ENCODE measurements at regions not wholly inside any gene's neighbourhood (a gene's known extent, or its start where the extent isn't known, plus 50 kb on each side); places are given as distances from the start of the nearest gene placed in this dataset.

- H3K36me3 Mint-ChIP-seq (ENCODE audit: low read depth): no peaks in the 10 kb centered on the region
Observed at GRCh38 chr3:111314181-111314873, 227.7 kb upstream of the CD96 start.

More at GRCh38 chr3:111314181-111314873, 227.7 kb upstream of the CD96 start:
- no peaks in the 10 kb centered on the region for H3K27me3 ChIP-seq (ENCODE audit: insufficient read depth)
- no peak overlapping the region for H3K4me3 Mint-ChIP-seq
- DNase-seq (ENCODE audit: low spot score) (no peak), ATAC-seq (no peak)
- TF ChIP-seq ZNF331 (CRISPR knock-in tag; IDR thresholded peaks at IDR 0.05; ENCODE audit: low read depth): no peak
- no peak for TF ChIP-seq ETS1 (IDR thresholded peaks at IDR 0.05)
- TF ChIP-seq REST (IDR thresholded peaks at IDR 0.05; ENCODE audit: unreplicated experiment): no peak
- TF ChIP-seq EZH2phosphoT487 (IDR thresholded peaks at IDR 0.05; ENCODE audit: unreplicated experiment): no peak
- no peak for TF ChIP-seq CTCF (conservative IDR thresholded peaks at IDR 0.05; ENCODE audit: low read depth in 2 of 2)
- H3K4me1 Mint-ChIP-seq: peaks cover 3% of the 10 kb centered on the region; the same call in 2 of the 3 replicates
- no peaks in the 10 kb centered on the region for H3K79me2 ChIP-seq (replicated peaks; ENCODE audit: insufficient read depth)
- H3K27me3 Mint-ChIP-seq (ENCODE audit: insufficient read depth, low read depth, poor library complexity): peaks cover 2% of the 10 kb centered on the region
- H3F3A ChIP-seq (replicated peaks; ENCODE audit: low read depth): no peaks in the 10 kb centered on the region
- H2AFZ ChIP-seq: no peak overlapping the region
- no peaks in the 10 kb centered on the region for H3K36me3 ChIP-seq (ENCODE audit: insufficient read depth)
- no peaks in the 10 kb centered on the region for H3K4me1 ChIP-seq (ENCODE audit: insufficient read depth)
- no peak overlapping the region for H3K27ac Mint-ChIP-seq
- H3K9me2 ChIP-seq (ENCODE audit: insufficient read depth): no peaks in the 10 kb centered on the region
- no peaks in the 10 kb centered on the region for H4K20me1 ChIP-seq (replicated peaks; ENCODE audit: insufficient read depth)
- H3K4me2 ChIP-seq: no peak overlapping the region
- H3K27ac ChIP-seq (ENCODE audit: low read depth): no peak overlapping the region
- H3K4me3 ChIP-seq: no peak overlapping the region
- H3K9me3 Mint-ChIP-seq: no peaks in the 10 kb centered on the region
